ENCODE measurements at regions not wholly inside any gene's neighbourhood (a gene's known extent, or its start where the extent isn't known, plus 50 kb on each side); places are given as distances from the start of the nearest gene placed in this dataset.

DNA sequence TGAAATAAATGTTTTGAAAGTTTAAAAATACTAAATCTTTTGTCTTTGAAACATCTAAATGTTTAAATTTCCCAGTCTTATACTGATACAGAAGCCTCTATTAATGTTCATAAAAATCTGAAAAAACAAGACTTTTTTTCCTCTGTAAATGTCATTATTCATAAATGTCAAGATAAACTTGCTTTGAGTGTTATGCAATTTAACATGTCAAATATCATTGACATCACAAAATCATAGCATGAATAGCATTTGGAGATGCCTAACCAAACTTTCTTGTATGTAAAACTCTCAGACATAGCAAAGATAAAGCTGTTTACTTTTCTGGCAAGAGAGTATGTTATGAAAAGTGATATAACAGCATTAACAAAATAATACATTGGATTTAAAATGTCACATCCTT is 128.0 kb upstream of the CDH19 start:
- TF ChIP-seq MEIS1 (CRISPR knock-in tag; IDR thresholded peaks at IDR 0.05; ENCODE audit: borderline replicate concordance) (no peak), ZNF132 (tag by site-specific recombination; IDR thresholded peaks at IDR 0.05; ENCODE audit: borderline replicate concordance) (no peak), ZNF560 (tag by site-specific recombination; IDR thresholded peaks at IDR 0.05; ENCODE audit: borderline replicate concordance) (no peak), PATZ1 (tag by site-specific recombination; IDR thresholded peaks at IDR 0.05) (no peak), ZNF23 (tag by site-specific recombination; IDR thresholded peaks at IDR 0.05; ENCODE audit: borderline replicate concordance) (no peak), YY1 (tag by site-specific recombination; IDR thresholded peaks at IDR 0.05) (no peak), ZNF221 (tag by site-specific recombination; IDR thresholded peaks at IDR 0.05; ENCODE audit: borderline replicate concordance) (no peak)
- Histone ChIP-seq H3K9me3 (ENCODE audit: control insufficient read depth, insufficient read depth, low read depth, low read length) (no peaks in the 10 kb centered on the region), H3K27ac (ENCODE audit: extremely low read depth, low read depth, low read length) (no peak overlapping the region), H3K4me3 (ENCODE audit: low read depth, low read length) (no peak overlapping the region), H3K4me1 (ENCODE audit: control insufficient read depth, insufficient read depth, low read length) (no peaks in the 10 kb centered on the region), H3K36me3 (ENCODE audit: control insufficient read depth in 2 of 2, insufficient read depth in 1 of 2, low read length in 2 of 2) (no peaks in the 10 kb centered on the region)
- ChIA-PET POLR2A (no interaction called here), CTCF (interaction anchor here (0.7 kb wide), 1 partner anchor 240 kb away, joined by 3 read pairs; no protein-coding TSS in a partner anchor)

DNA sequence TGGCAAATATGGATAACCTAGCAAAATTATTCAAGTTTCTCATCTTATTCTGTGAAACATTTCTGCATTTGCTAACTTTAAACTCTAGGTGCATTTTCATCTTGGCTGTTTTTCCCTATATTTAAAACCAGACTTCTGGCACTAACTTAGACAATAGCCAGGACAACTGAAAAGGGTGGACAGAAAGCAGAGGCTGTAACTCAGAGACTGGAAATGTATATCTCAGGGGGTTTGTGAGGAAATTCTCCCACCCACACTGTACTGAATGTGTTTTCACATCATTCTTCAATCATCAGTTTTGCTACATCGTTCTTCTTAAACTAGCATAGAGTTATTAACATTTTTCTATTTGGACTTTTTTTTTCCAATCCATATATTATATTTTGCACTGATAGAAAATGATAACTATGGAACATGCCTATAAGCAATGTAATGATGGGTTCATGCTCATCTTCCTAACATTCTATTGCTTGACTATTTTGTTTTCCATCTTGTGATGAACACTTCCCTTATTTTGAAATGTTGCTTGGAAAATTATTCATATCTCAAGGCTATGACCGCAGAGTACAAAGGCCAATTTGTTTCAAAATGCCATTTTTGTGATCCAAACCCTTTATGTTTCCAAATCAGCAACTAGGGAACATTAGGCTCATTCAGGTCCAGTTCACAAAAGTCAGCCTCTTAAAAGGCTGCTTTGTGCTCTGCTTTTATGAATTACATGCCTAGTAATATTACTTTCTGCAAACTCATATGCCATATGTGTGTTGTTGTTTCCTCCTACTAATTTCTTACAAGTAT is 125.8 kb upstream of the CDH19 start:
- Histone ChIP-seq H3K36me3 (ENCODE audit: control insufficient read depth in 2 of 2, insufficient read depth in 1 of 2, low read length in 2 of 2) (no peaks in the 10 kb centered on the region), H3K4me3 (ENCODE audit: low read depth, low read length) (no peak overlapping the region), H3K9me3 (ENCODE audit: control insufficient read depth, insufficient read depth, low read depth, low read length) (no peaks in the 10 kb centered on the region), H3K4me1 (ENCODE audit: control insufficient read depth, insufficient read depth, low read length) (no peaks in the 10 kb centered on the region), H3K27ac (ENCODE audit: extremely low read depth, low read depth, low read length) (no peak overlapping the region)
- TF ChIP-seq ZNF639 (tag by site-specific recombination; IDR thresholded peaks at IDR 0.05) (no peak), KLF7 (tag by site-specific recombination; IDR thresholded peaks at IDR 0.05; ENCODE audit: borderline replicate concordance) (no peak), ZNF518A (tag by site-specific recombination; conservative IDR thresholded peaks at IDR 0.05; ENCODE audit: low read depth) (no peak), GLI2 (tag by site-specific recombination; IDR thresholded peaks at IDR 0.05; ENCODE audit: borderline replicate concordance, low read depth) (no peak), ZNF776 (tag by site-specific recombination; IDR thresholded peaks at IDR 0.05; ENCODE audit: borderline replicate concordance) (no peak), ZNF311 (tag by site-specific recombination; IDR thresholded peaks at IDR 0.05; ENCODE audit: borderline replicate concordance) (no peak)
- TF ChIP-seq, protein P1, sequence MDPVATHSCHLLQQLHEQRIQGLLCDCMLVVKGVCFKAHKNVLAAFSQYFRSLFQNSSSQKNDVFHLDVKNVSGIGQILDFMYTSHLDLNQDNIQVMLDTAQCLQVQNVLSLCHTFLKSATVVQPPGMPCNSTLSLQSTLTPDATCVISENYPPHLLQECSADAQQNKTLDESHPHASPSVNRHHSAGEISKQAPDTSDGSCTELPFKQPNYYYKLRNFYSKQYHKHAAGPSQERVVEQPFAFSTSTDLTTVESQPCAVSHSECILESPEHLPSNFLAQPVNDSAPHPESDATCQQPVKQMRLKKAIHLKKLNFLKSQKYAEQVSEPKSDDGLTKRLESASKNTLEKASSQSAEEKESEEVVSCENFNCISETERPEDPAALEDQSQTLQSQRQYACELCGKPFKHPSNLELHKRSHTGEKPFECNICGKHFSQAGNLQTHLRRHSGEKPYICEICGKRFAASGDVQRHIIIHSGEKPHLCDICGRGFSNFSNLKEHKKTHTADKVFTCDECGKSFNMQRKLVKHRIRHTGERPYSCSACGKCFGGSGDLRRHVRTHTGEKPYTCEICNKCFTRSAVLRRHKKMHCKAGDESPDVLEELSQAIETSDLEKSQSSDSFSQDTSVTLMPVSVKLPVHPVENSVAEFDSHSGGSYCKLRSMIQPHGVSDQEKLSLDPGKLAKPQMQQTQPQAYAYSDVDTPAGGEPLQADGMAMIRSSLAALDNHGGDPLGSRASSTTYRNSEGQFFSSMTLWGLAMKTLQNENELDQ (tag by site-specific recombination; IDR thresholded peaks at IDR 0.05; ENCODE audit: low read depth): no peak
- CTCF ChIA-PET: no interaction called here
- POLR2A ChIA-PET: no interaction called here
